Gastrocnemius medialis (tissue), 4 donors: ENCODE measurements at regions not wholly inside any gene's neighbourhood (a gene's known extent, or its start where the extent isn't known, plus 50 kb on each side); places are given as distances from the start of the nearest gene placed in this dataset.

ENCODE experiments used
- POLR2A ChIP-seq, 2 donors: fragments of 450-650 bp; IDR thresholded peaks; one replicate each; pipeline ENCODE4 v1.6.1; 2017; ENCODE audit warnings: antibody characterized with exemption in 2 of 2, mild to moderate bottlenecking in 2 of 2, moderate library complexity in 2 of 2
- TF ChIP-seq, protein P1 (sequence below), 5 experiments: fragments of 450-650 bp in 3 of 5; fragments of 200-600 bp in 2 of 5; sonication (generic) in 2 of 5; IDR thresholded peaks in 4 of 5; conservative IDR thresholded peaks in 1 of 5; 1 replicate in 4 of 5; 2 replicates in 1 of 5; pipeline ENCODE4 v1.5.1; 2016 to 2019; ENCODE audit warnings: antibody characterized with exemption in 5 of 5, mild to moderate bottlenecking in 3 of 5, moderate library complexity in 3 of 5

DNA sequence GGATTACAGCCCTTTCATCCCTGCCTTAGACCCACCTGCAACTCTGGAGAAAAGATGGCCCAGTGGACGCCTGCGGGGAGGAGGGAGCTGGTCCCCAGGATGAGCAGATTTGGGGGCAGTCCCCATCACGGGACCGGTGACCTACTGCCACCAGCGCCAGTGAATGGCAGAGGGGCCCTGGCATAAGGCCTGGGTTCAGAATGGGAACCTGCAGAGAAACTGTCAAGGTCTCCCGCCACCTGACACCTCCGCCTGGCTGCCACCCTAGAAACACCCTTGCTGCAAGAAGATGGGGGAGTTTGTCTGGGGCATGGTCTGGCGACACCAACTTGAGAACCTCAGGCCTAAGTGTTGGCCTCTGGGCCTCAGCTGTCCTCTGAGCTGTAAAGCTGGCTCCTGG, 335.7 kb downstream of the SEC14L1 start:
- TF ChIP-seq, protein P1, sequence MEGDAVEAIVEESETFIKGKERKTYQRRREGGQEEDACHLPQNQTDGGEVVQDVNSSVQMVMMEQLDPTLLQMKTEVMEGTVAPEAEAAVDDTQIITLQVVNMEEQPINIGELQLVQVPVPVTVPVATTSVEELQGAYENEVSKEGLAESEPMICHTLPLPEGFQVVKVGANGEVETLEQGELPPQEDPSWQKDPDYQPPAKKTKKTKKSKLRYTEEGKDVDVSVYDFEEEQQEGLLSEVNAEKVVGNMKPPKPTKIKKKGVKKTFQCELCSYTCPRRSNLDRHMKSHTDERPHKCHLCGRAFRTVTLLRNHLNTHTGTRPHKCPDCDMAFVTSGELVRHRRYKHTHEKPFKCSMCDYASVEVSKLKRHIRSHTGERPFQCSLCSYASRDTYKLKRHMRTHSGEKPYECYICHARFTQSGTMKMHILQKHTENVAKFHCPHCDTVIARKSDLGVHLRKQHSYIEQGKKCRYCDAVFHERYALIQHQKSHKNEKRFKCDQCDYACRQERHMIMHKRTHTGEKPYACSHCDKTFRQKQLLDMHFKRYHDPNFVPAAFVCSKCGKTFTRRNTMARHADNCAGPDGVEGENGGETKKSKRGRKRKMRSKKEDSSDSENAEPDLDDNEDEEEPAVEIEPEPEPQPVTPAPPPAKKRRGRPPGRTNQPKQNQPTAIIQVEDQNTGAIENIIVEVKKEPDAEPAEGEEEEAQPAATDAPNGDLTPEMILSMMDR (IDR thresholded peaks at IDR 0.05 in 4 of 5, conservative IDR thresholded peaks at IDR 0.05 in 1 of 5), result no peak
- TF ChIP-seq POLR2A (IDR thresholded peaks at IDR 0.05), result no peak
